T-helper 2 cell (primary cell): ENCODE measurements at regions not wholly inside any gene's neighbourhood (a gene's known extent, or its start where the extent isn't known, plus 50 kb on each side); places are given as distances from the start of the nearest gene placed in this dataset.
A peak's percentile ranks its signal among the peaks of the same experiment; 100 is the strongest.
"Not testable (repeated sequence)": the region's sequence is repeated elsewhere in the genome, so short reads cannot be mapped to it uniquely, and the experiment has no call there.

Source experiments
- DNase-seq, 5 experiments: peaks; one replicate each; pipeline versions ENCODE4 v3.0.0 to v3.0.0-alpha.2; 2012 to 2022

GRCh38 chr3:30475038-30475808 is 131.2 kb upstream of the TGFBR2 start:
- DNase-seq, result no peak

GRCh38 chr3:30475809-30476178 is 130.6 kb upstream of the TGFBR2 start:
- DNase-seq, result no peak

DNA sequence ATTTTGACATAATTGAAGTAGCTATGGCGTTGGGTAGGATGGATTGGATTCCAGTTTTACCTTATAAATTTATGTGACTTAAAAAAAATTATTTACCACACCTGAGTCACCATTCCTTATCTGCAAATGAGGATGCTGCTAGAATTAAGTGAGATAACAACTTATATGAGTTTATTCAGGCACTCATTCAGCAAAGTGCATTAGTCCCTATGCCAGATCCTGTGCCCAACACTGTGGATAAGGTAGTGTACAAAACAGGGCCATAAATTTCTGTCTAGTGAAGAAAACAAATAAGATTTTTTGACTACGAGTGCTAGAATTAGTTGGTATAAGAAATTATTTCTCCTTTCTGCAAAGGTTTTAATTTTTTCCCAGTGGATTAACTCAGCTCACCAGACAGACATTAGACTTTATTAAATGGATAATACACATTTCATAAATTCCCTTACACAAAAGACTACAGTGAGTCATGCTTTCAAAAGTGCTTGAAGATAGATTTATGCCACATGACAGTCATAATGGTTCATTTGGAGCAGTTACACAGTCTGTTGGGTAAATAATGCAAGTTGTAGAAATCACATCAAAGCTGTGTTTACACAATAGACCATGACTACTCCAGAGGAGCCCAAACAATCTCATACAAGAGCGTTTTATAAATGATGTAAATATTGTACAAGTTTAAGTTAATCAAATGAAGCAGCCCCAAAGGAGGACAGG is 129.9 kb upstream of the TGFBR2 start:
- DNase-seq, result no peak

DNA sequence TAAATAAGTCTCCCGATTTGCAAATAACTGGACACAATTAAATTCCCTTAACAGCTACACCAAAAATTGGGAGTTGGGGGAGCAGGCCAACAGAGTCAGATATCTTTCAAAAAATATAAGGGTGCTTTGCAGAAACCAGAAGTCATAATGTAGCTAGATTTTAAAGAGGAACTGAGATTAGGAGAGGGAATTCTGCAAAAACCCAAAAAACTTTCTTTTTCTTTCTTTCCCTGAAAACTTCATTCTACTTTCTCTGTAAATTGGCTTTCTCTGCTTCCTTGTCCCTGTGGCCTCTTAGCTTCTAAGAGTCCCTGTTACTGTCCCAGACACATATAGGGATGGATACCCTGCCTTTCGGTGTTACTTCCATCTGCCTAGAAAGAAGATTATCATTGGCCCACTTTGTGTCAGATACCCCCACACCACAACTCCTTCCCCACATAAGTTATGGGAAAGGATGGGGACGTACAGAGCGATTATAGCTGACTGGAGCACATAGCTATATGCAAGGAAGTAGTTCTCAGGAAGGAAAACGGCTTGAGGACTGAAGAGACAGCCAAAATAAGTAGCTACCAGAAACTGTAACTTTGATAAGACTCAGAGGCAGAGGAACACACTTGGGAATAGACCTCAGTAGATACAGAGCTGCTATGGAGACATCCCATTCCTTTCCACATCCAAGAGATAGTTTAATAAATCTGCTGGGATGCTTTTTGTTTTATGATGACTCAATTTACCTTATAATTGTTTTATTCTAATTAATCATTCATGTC is 129.1 kb upstream of the TGFBR2 start:
- no peak for DNase-seq

DNA sequence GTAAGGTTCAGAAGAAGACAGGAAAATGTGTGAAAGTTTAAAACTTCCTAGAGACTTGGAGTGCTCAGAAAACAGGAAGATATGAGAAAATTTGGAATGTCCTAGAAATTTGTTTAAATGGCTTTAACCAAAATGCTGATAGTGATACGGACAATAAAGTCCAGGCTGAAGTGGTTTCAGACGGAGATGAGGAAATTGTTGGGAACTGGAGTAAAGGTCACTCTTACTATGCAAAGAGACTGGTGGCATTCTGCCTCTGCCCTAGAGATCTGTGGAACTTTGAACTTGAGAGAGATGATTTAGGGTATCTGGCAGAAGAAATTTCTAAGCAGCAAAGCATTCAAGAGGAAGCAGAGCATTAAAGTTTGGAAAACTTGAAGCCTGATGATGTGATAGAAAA is 126.7 kb upstream of the TGFBR2 start:
- DNase-seq, result not testable (repeated sequence)

DNA sequence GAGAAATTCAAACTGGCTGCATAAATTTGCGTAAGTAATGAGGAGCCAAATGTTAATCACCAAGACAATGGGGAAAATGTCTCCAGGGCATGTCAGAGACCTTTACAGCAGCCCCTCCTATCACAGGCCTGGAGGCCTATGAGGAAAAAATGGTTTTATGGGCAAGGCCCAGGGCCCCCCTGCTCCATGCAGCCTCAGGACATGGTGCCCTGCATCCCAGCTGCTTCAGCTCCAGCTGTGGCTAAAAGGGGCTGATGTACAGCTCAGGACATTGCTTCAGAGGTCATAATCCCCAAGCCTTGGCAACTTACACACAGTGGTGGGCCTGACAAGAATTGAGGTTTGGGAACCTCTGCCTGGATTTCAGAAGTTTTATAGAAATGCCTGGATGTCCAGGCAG is 126.2 kb upstream of the TGFBR2 start:
- not testable (repeated sequence) for DNase-seq

DNA sequence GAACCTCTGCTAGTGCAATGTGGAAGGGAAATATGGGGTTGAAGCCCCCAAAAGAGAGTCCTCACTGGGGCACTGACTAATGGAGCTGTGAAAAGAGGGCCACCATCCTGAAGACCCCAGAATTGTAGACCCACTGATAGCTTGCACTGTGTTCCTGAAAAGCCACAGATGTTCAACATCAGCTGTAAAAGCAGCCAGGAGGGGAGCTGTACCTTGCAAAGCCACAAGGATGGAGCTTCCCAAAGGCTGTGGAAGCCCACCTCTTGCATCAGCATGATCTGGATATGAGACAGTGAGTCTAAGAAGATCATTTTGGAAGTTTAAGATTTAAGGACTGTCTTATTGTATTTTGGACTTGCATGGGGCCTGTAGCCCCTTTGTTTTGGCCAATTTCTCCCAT is 125.8 kb upstream of the TGFBR2 start:
- no peak for DNase-seq

- no peak for DNase-seq
Measured at GRCh38 chr3:30481241-30481640, 125.2 kb upstream of the TGFBR2 start.

GRCh38 chr3:30484229-30484628 is 122.2 kb upstream of the TGFBR2 start:
- DNase-seq, result not testable (repeated sequence)

GRCh38 chr3:30486368-30486767 is 120.0 kb upstream of the TGFBR2 start:
- DNase-seq, result no peak

GRCh38 chr3:30488070-30488756 is 118.2 kb upstream of the TGFBR2 start:
- DNase-seq, result no peak

DNA sequence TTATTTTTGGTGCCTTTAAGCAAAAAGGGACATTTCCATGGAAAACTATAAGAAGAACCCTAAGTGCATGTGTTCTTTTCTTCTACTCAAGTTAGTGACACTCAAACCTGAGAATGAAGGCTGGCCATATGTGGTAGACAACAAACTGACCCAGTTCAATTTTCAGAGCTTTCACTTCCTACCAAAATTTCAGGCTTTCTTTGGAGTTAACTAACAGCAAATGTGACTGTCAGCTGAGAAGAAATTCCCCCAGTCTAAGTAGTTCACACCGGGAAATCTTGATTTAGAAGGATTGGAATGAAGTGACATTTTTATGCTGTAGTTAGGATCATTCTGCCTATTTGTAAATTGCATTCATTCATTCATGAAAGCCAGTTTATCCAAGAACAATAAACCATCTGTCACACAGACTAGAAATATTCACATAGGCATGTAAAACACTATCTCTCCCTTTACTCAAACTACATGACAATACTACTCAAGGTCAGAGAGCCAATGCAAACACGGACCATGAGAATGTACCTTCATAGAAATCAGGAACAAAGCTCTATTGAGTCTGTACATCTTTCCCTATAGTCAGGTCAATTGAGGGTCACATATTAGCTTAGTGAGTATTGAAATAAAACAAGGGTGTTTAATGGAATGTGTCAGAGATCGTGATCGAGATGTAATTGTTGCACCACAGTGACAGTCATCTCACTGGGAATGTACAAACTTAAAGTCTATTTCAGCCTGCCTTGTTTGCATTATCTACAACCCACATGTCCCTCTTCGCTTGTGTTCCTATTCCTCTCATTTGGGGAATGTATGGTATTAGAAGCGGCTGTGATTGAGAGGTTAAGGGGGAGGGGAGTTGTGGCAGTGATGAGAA is 113.8 kb upstream of the TGFBR2 start:
- DNase-seq, result no peak

GRCh38 chr3:30493911-30494311 is 112.5 kb upstream of the TGFBR2 start:
- no peak for DNase-seq

DNA sequence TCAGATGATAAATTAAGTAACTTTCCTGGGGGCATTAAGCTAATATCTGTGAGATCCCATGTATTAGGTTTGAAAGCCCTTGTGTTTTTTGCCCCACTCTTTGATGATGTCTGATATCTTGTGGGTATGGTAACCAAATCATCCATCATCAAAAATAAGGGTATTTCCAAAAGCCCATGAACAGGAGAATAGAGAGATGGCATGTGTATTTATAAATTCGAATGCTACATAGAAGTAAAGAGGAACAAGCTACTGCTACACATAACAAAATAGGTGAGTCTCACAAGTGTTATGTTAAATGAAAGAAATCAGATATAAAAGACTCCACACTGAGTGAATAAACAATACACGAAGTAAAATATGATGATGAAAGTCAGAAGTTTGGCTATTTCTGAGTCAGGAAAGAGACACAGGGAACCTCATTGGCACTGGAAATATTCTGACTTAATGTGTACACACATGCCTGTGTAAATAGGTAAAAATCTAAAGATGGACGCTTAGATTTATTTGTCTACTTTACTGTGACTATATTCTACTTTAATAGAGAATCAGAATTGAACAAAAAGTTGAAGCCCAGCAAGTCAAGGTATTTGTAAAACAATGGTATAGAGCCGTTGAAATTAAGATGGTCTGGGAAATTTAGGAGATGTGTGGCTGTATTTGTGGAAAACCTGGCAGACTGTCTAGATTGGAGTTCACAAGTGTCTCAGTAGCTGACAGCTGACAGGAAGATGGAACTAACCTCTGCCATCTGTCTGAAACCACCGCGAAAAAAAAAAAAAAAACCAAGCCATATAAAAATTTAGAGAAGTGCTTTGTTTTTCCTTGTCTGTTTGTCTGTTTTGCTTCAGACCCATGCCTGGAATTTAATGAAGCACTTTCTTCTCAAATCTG is 111.0 kb upstream of the TGFBR2 start:
- DNase-seq, result no peak

DNA sequence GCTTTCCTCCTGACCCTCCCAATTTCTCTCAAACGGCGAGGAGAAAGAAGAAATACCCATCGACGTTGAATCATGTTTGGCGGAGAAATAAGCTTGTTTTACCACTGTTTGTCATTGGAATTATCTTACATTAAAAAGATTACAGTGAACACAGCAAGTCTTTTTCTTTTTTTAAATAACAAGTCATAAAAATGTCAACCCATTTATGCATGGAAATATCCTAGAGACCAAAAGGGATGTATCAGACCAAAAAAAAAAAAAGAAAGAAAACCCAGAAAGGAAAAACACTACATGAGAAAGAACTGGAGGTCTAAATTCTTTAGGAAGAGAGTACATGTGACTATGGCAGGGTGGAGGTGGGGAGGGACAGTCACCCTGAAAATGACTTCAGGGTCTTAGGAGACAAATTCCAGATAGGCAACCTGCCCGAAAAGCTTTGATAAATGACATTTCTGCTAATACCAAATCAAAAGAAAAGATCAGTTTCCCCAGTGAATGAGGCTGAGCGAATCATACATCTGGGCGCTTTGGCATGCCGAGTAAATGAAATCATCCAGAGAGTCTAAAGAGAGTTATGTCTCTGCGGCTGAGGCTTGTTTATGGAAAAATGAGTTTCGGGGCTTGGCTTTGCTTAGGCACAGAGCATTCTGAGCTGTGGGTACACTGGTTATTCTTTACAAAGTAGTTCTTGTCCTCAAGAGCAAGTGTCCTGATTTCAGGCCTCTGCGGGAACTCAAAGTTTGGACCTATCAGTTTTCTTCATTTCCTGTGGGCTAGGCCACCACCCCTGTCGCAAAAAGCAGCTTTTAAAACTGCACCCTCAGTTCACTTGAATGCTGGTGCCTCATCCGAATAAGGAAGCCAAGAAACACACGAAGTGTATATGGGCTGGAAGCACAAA is 110.1 kb upstream of the TGFBR2 start:
- no peak for DNase-seq

- no peak for DNase-seq
Measured at GRCh38 chr3:30498587-30498967, 107.8 kb upstream of the TGFBR2 start.

GRCh38 chr3:30500666-30501399 is 105.6 kb upstream of the TGFBR2 start:
- peak in 1 of 5 experiments; percentile 30 for DNase-seq

DNA sequence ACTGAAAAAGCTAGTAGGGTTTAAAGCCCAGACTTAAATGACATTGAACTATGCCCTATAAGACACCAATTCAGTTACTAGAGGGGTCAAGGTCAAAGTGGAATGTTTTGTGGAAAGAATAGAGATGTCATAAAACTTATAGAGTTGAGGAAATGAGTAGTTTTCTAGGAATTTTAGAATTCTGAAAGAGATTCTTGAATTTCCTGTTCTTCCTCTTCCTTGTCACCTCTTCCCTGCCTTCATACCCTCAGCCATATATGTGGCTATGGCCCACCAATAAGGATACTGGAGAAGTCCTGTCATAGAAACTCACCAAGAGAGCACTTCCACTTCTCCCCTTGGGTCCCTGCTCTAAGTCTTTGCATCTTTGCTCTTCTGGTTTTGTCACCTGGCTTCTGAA is 104.9 kb upstream of the TGFBR2 start:
- DNase-seq, result no peak
